ENCODE measurements at regions not wholly inside any gene's neighbourhood (a gene's known extent, or its start where the extent isn't known, plus 50 kb on each side); places are given as distances from the start of the nearest gene placed in this dataset.
"Not testable (repeated sequence)": the region's sequence is repeated elsewhere in the genome, so short reads cannot be mapped to it uniquely, and the experiment has no call there.

- no peak for DNase-seq
Measured at GRCh38 chr10:105763611-105764010, 1122.5 kb downstream of the SORCS3 start.

- DNase-seq: no peak
Measured at GRCh38 chr10:105761576-105762260, 1120.6 kb downstream of the SORCS3 start.

- DNase-seq: no peak
Measured at GRCh38 chr10:105759669-105760068, 1118.6 kb downstream of the SORCS3 start.

- DNase-seq: no peak
Measured at GRCh38 chr10:105758209-105758998, 1117.3 kb downstream of the SORCS3 start.

- no peak for DNase-seq
Measured at GRCh38 chr10:105757302-105757701, 1116.2 kb downstream of the SORCS3 start.

GRCh38 chr10:105756386-105756785 is 1115.3 kb downstream of the SORCS3 start:
- no peak for DNase-seq

GRCh38 chr10:105751688-105752087 is 1110.6 kb downstream of the SORCS3 start:
- no peak for DNase-seq

GRCh38 chr10:105745596-105746148 is 1104.6 kb downstream of the SORCS3 start:
- DNase-seq: no peak

GRCh38 chr10:105743343-105744056 is 1102.4 kb downstream of the SORCS3 start:
- no peak for DNase-seq

GRCh38 chr10:105742923-105743322 is 1101.8 kb downstream of the SORCS3 start:
- DNase-seq: no peak

GRCh38 chr10:105742184-105742583 is 1101.1 kb downstream of the SORCS3 start:
- DNase-seq: no peak

- DNase-seq: no peak
Measured at GRCh38 chr10:105734479-105734878, 1093.4 kb downstream of the SORCS3 start.

- DNase-seq: no peak
Measured at GRCh38 chr10:105733924-105734323, 1092.8 kb downstream of the SORCS3 start.

GRCh38 chr10:105729428-105729827 is 1088.3 kb downstream of the SORCS3 start:
- DNase-seq: no peak

GRCh38 chr10:105727586-105727985 is 1086.5 kb downstream of the SORCS3 start:
- not testable (repeated sequence) for DNase-seq

GRCh38 chr10:105727131-105727530 is 1086.0 kb downstream of the SORCS3 start:
- DNase-seq: no peak

GRCh38 chr10:105726149-105726548 is 1085.1 kb downstream of the SORCS3 start:
- DNase-seq: no peak

- DNase-seq: no peak
Measured at GRCh38 chr10:105725007-105725406, 1083.9 kb downstream of the SORCS3 start.

- DNase-seq: no peak
Measured at GRCh38 chr10:105718207-105718995, 1077.3 kb downstream of the SORCS3 start.

- no peak for DNase-seq
Measured at GRCh38 chr10:105714728-105715127, 1073.6 kb downstream of the SORCS3 start.

- DNase-seq: no peak
Measured at GRCh38 chr10:105707603-105708002, 1066.5 kb downstream of the SORCS3 start.

- DNase-seq: no peak
Measured at GRCh38 chr10:105706281-105707026, 1065.4 kb downstream of the SORCS3 start.
